ENCODE measurements at regions not wholly inside any gene's neighbourhood (a gene's known extent, or its start where the extent isn't known, plus 50 kb on each side); places are given as distances from the start of the nearest gene placed in this dataset.
"Not testable (repeated sequence)": the region's sequence is repeated elsewhere in the genome, so short reads cannot be mapped to it uniquely, and the experiment has no call there.

GRCh38 chr11:69950120-69950519, 128.0 kb upstream of the ANO1 start:
- no peak for DNase-seq (ENCODE audit: low read depth in 3 of 3)

GRCh38 chr11:69950621-69951020, 127.5 kb upstream of the ANO1 start:
- no peak for DNase-seq (ENCODE audit: low read depth in 3 of 3)

- no peak for DNase-seq (ENCODE audit: low read depth in 3 of 3)
These were observed 126.3 kb upstream of the ANO1 start for GRCh38 chr11:69951821-69952220.

GRCh38 chr11:69952229-69952975, 125.7 kb upstream of the ANO1 start:
- DNase-seq (ENCODE audit: low read depth in 3 of 3): not testable (repeated sequence)

GRCh38 chr11:69953356-69953755, 124.8 kb upstream of the ANO1 start:
- DNase-seq (ENCODE audit: low read depth in 3 of 3): no peak

GRCh38 chr11:69954756-69955155, 123.4 kb upstream of the ANO1 start:
- no peak for DNase-seq (ENCODE audit: low read depth in 3 of 3)

- DNase-seq (ENCODE audit: low read depth in 3 of 3): no peak
These were observed 121.4 kb upstream of the ANO1 start for GRCh38 chr11:69956669-69957190.

- DNase-seq (ENCODE audit: low read depth in 3 of 3): no peak
These were observed 120.3 kb upstream of the ANO1 start for GRCh38 chr11:69957849-69958248.

- no peak for DNase-seq (ENCODE audit: low read depth in 3 of 3)
These were observed 119.8 kb upstream of the ANO1 start for GRCh38 chr11:69958308-69958707.

- no peak for DNase-seq (ENCODE audit: low read depth in 3 of 3)
These were observed 118.7 kb upstream of the ANO1 start for GRCh38 chr11:69959461-69959860.

GRCh38 chr11:69961738-69962137, 116.4 kb upstream of the ANO1 start:
- no peak for DNase-seq (ENCODE audit: low read depth in 3 of 3)

GRCh38 chr11:69962152-69962551, 116.0 kb upstream of the ANO1 start:
- DNase-seq (ENCODE audit: low read depth in 3 of 3): no peak

- DNase-seq (ENCODE audit: low read depth in 3 of 3): no peak
These were observed 114.4 kb upstream of the ANO1 start for GRCh38 chr11:69963533-69964246.

GRCh38 chr11:69964247-69964643, 113.9 kb upstream of the ANO1 start:
- no peak for DNase-seq (ENCODE audit: low read depth in 3 of 3)

- DNase-seq (ENCODE audit: low read depth in 3 of 3): no peak
These were observed 112.1 kb upstream of the ANO1 start for GRCh38 chr11:69965821-69966582.

GRCh38 chr11:69966583-69966835, 111.6 kb upstream of the ANO1 start:
- no peak for DNase-seq (ENCODE audit: low read depth in 3 of 3)

- no peak for DNase-seq (ENCODE audit: low read depth in 3 of 3)
These were observed 111.1 kb upstream of the ANO1 start for GRCh38 chr11:69966910-69967483.

GRCh38 chr11:69967484-69967883, 110.6 kb upstream of the ANO1 start:
- no peak for DNase-seq (ENCODE audit: low read depth in 3 of 3)

GRCh38 chr11:69968396-69969347, 109.4 kb upstream of the ANO1 start:
- DNase-seq (ENCODE audit: low read depth in 3 of 3): no peak

- DNase-seq (ENCODE audit: low read depth in 3 of 3): no peak
These were observed 108.0 kb upstream of the ANO1 start for GRCh38 chr11:69969890-69970784.

Measured in stimulated activated CD4-positive, alpha-beta T cell treated with anti-CD3 and anti-CD28 coated beads, TNF-alpha, amount 100 ng/mL, for 4 hours (primary cell).